Cardiac muscle cell (in vitro differentiated cells and primary cell): ENCODE measurements at regions not wholly inside any gene's neighbourhood (a gene's known extent, or its start where the extent isn't known, plus 50 kb on each side); places are given as distances from the start of the nearest gene placed in this dataset.

Source experiments
- DNase-seq, 2 donors: peaks; one replicate each; pipeline versions ENCODE4 v3.0.0 to v3.0.0-alpha.2; 2010 to 2017; ENCODE audit warnings: low read depth in 1 of 2, low spot score in 1 of 2
- H3K27ac ChIP-seq: fragments of 200-600 bp; sonication (generic); 2 replicates; pipeline ENCODE4 v1.5.1; 2016
- H3K27me3 ChIP-seq: fragments of 200-600 bp; sonication (generic); 2 replicates; pipeline ENCODE4 v1.6.0; 2016; ENCODE audit warnings: control low read depth
- H3K36me3 ChIP-seq: fragments of 200-600 bp; sonication (generic); 2 replicates; pipeline ENCODE4 v1.5.1; 2016; ENCODE audit warnings: control low read depth
- H3K4me1 ChIP-seq: fragments of 200-600 bp; sonication (generic); 2 replicates; pipeline ENCODE4 v1.8.1; 2017; ENCODE audit warnings: low read depth, mild to moderate bottlenecking, mixed run types
- H3K4me3 ChIP-seq: fragments of 200-600 bp; sonication (generic); 2 replicates; pipeline ENCODE4 v1.5.1; 2016; ENCODE audit warnings: mild to moderate bottlenecking
- H3K9me3 ChIP-seq: fragments of 200-600 bp; sonication (generic); 2 replicates; pipeline ENCODE4 v1.5.1; 2017; ENCODE audit warnings: low read depth, mild to moderate bottlenecking, control low read depth
- CTCF ChIP-seq: IDR thresholded peaks from 2 replicates; pipeline ENCODE4 v1.5.1; 2012; ENCODE audit warnings: low read depth, mild to moderate bottlenecking, low read length

GRCh38 chr4:13268165-13268564 is 216.0 kb downstream of the RAB28 start:
- no peaks in the 10 kb centered on the region for H3K4me1 ChIP-seq
- H3K4me3 ChIP-seq, result no peak overlapping the region
- H3K27me3 ChIP-seq, result no peaks in the 10 kb centered on the region
- no peaks in the 10 kb centered on the region for H3K36me3 ChIP-seq
- no peak for TF ChIP-seq CTCF
- H3K27ac ChIP-seq, result no peak overlapping the region
- H3K9me3 ChIP-seq, result no peaks in the 10 kb centered on the region
- no peak for DNase-seq

- H3K9me3 ChIP-seq, result no peaks in the 10 kb centered on the region
- no peaks in the 10 kb centered on the region for H3K27me3 ChIP-seq
- no peaks in the 10 kb centered on the region for H3K4me1 ChIP-seq
- TF ChIP-seq CTCF, result no peak
- H3K27ac ChIP-seq, result no peak overlapping the region
- no peak for DNase-seq
- H3K36me3 ChIP-seq, result no peaks in the 10 kb centered on the region
- no peak overlapping the region for H3K4me3 ChIP-seq
These were observed 217.0 kb downstream of the RAB28 start for GRCh38 chr4:13267091-13267490.

- no peak for TF ChIP-seq CTCF
- Histone ChIP-seq H3K4me1 (no peaks in the 10 kb centered on the region), H3K27ac (no peak overlapping the region), H3K36me3 (no peaks in the 10 kb centered on the region), H3K9me3 (no peaks in the 10 kb centered on the region), H3K27me3 (no peaks in the 10 kb centered on the region), H3K4me3 (no peak overlapping the region)
- DNase-seq, result no peak
These were observed 217.5 kb downstream of the RAB28 start for GRCh38 chr4:13266687-13267086.

- Histone ChIP-seq H3K36me3 (no peaks in the 10 kb centered on the region), H3K4me3 (no peak overlapping the region), H3K4me1 (no peaks in the 10 kb centered on the region), H3K27me3 (no peaks in the 10 kb centered on the region), H3K9me3 (no peaks in the 10 kb centered on the region), H3K27ac (no peak overlapping the region)
- peak in 1 of 2 donors; percentile 26 for DNase-seq
- TF ChIP-seq CTCF, result no peak
These were observed 220.1 kb downstream of the RAB28 start for GRCh38 chr4:13263967-13264525.

- no peaks in the 10 kb centered on the region for H3K27me3 ChIP-seq
- no peaks in the 10 kb centered on the region for H3K36me3 ChIP-seq
- no peak overlapping the region for H3K4me3 ChIP-seq
- no peaks in the 10 kb centered on the region for H3K9me3 ChIP-seq
- no peak for DNase-seq
- no peak overlapping the region for H3K27ac ChIP-seq
- no peaks in the 10 kb centered on the region for H3K4me1 ChIP-seq
- TF ChIP-seq CTCF, result no peak
These were observed 221.3 kb downstream of the RAB28 start for GRCh38 chr4:13262816-13263215.
